GM18520 (cell line): ENCODE measurements at regions not wholly inside any gene's neighbourhood (a gene's known extent, or its start where the extent isn't known, plus 50 kb on each side); places are given as distances from the start of the nearest gene placed in this dataset.
"Not testable (repeated sequence)": the region's sequence is repeated elsewhere in the genome, so short reads cannot be mapped to it uniquely, and the experiment has no call there.

Source experiments
- ATAC-seq: cut with Tn5 transposase; IDR thresholded peaks from one replicate; pipeline ENCODE4 v1.9.1; 2021; ENCODE audit not compliant: unreplicated experiment

DNA sequence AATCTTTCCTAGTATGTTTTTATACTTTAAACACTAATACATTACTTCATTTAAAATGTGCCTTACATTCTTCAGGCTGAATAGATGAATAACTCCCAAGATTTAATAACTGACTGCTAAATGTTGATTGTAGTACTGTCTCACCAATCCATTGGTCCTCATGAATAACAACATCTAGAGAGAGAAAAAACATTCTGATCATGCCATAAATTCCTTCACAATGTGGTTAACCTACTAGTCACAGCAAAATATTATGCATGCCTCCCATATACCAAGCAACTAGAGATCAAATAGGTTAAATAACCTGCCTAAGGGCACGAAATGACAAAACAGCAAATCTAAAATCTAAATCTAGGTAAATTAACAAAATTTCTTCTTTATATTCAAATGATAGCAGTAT is 66.2 kb downstream of the SYT15 start:
- ATAC-seq, result not testable (repeated sequence)

DNA sequence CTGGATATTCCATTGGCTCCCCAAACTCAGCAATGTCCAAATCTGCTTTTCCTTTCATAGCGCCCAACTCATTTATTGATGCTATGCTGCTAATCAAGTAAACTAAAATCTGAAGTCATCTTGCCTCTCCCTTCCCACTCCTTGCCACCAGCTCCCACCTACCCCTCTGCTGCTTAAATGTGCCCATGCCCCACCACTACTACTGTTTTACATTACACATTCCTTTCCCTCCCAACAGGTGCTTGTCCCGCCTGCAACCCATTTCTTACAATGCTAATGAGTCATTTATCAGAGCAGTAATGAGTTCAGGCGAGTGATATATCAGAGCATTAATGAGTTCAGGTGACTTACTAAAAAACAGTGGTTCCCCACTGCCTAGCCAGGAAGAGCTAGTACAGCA is 67.2 kb downstream of the SYT15 start:
- ATAC-seq, result not testable (repeated sequence)

DNA sequence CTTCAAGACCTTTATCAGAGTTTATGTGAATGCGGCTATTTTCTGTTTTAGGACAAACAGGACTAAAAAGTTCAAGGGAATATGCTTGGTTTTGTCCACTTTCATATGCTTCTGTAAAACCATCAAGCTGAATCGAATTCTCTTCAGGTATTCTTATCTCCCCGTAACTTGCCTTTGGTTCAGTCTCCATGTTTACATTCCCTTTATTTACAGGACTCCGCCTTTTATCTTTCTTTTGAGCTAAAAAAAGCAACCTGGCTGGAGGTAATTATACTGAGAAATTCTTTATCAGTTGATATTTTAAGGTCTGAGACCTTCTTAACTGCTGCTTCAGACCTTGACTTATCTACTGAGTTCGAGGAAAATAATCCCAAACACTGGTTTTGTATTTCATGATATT is 72.0 kb downstream of the SYT15 start:
- ATAC-seq, result not testable (repeated sequence)

DNA sequence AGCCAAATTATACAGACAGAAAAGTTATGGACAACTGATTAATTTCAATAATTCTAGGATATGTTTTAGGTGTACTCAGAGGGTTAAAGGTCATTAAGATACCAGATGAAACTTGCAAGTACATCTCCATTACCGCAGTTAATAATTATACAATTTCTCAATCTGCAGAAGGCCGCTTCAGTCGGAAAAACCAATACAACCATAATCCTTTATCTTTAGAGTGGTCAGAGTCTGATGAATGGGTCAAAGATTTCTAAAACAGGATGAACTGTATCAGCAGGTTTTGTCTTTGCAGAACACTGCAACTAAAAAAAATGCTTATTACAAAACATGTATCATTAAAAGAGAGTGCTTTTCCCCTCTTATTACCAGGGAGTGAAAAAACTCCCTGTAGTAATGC is 78.5 kb downstream of the SYT15 start:
- ATAC-seq, result not testable (repeated sequence)

DNA sequence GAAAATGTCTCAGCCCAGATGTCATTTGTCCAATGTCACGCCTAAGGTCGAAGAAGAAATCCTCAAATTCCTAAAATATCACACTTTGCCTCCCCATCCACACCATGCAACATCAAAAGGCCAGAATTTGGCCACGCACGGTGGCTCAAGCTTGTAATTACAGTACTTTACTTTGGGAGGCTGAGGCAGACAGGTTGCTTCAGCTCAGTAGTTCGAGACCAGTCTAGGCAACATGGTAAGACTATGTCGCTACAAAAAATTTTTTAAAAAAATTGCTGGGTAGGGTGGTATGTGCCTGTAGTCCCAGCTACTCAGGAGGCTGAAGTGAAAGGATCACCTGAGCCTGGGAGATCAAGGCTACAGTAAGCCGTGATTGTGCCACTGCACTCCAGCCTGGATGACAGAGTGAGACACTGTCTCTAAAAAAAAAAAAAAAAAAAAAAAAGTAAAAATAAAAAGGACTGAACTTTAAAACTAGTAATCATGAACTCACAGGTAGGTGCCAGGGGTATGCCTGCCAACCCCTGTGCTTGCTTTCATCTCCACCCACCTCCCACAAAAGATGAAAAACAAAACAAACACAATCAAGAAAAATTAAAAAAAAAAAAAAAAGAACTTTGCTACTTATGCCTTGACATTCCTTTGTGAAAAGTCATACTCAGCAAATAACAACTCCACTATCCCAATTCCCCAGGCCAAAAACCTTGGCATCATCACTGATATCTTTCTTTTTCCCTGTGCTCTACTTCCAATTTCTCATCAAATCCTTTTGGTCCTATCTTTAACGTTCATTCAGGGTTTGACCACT is 81.3 kb downstream of the SYT15 start:
- ATAC-seq, result not testable (repeated sequence)

DNA sequence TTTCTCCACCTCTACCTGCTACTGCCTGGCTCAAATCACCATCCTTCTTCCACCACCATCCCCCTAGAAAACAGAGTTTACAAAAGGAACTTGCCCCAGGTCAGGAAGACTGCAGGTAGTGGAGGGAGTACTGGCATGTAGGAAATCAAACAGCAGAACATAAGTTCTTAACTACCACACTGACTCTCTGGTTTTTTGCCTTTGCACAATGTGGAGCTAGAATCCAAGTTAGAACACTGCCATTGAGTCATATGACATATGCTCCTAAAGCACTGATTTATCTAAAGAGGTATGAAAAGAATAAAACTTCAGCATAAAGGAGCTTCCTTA is 81.9 kb downstream of the SYT15 start:
- ATAC-seq, result not testable (repeated sequence)

DNA sequence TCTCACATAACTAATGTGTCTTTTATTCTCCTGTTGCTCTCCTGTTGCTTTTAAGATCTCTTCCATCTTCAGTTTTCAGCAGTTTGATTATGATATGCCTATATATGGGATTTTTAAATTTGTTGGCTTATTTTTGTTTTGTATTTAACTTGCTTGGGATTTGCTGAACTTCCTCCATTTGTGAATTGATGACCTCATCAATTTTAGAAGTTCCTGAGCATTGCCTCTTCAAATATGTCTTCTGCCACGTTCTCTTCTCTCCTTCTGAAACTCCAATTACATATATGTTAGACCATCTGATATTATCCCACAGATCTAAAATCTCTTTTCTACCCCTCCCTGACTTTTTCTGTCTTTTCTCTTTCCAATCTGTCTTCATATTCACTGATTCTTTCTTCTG is 86.6 kb downstream of the SYT15 start:
- not testable (repeated sequence) for ATAC-seq

DNA sequence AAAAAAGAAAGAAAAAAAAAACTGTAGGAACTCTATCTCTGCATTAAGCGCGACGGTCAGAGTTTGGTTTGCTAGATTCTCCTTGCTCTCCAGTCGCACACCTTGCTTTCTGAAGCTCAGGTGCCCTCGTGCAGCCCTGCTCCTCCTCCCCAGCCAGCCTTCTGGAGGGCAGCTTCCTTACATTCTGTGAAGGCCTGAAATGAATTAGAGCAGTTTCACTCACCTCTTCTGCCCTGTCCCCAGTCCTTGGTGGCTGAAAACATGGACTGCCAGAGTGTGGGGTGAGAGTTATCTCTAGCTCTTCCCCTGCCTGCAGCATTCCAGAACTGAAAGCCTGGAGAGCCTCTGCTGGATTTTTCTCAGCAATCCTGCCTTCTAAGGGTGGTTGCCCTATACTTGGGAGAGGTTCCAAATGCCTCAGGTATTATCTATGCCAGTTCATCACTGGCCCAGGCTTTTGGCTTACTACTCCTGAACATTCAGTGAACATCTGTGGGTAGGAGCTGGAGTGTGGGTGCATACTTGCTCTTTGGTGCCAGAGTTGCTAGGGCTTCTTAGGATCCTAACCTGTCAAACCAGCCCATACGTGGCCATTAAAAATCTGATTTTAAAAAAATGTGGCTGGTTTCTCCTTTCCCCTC is 89.5 kb downstream of the SYT15 start:
- not testable (repeated sequence) for ATAC-seq

DNA sequence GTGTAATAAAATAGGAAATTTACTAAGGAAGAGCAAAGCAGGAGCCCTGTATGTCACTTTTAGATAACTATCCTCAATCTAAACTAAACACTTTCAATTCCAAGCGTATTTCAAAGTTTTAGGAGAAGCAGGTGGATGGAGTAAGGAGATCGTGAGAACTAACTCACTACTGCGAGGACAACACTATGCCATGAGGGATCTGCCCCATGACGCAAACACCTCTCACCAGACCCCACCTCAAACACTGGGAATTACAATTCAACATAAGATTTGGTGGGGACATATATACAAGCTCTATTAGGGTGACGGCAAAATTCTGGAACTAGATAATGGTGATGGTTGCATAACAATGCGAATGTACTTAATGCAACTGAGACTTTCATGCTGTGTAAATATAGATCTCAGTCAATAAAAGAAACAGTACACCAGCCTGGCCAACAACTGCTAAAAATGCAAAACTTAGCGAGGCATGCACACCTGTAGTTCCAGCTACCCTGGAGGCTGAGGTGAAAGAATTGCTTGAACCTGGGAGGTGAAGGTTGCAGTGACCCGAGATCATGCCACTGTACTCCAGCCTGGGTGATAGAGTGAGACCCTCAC is 99.0 kb downstream of the SYT15 start:
- ATAC-seq, result not testable (repeated sequence)

DNA sequence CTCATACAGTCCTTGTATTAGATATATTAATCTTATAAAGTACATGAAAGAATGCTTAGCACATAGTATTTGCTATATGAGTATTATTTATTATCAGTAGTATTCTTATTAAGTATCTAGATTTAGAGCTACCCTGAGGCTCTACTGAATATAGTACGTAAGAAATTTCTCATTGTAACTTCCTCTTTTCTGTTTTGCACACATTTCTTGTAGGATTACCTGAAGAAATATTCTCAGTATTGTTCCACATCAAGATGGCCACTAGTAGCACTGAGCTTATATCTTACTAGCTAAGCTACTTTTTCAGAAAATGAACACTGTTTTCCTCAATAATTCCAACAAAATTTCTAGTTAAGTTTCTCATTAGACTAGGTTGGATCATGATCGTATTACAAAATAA is 112.5 kb downstream of the SYT15 start:
- not testable (repeated sequence) for ATAC-seq

DNA sequence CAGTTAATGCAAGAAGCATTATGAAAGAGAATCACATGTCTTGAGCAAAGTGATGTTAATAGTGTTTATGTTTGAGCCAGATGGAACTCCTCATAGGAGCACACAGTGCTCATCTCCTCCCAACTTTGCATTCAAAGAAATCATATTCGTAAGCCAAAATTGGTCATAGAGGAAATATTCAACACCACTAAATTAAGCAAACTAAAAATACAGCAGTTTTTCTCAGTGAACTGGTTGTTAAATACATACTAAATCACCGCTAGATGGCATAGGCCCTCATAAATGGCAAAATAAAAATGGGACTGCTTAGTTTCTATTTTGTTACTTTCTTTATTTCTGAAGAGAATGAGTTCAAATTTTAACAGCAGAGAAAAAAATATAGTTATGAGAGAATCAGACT is 114.3 kb downstream of the SYT15 start:
- not testable (repeated sequence) for ATAC-seq

DNA sequence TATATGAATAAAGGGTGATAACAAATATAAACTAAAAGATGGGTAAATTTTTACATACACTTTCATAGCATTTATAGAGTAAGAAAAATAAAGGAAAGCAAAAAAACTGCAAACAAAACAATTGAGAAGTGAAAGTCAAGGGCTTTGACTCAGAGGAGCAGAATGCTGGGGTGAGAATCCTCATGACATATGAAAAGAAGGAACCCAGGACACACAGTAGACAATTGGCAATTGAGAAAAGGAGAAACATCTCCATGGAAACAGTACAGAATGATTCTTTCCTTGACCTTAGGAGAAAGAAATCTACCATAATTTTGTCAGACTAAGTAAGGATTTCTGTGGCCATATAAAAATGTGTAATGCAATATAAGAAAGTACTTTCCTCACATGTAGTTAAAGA is 138.3 kb downstream of the SYT15 start:
- not testable (repeated sequence) for ATAC-seq

DNA sequence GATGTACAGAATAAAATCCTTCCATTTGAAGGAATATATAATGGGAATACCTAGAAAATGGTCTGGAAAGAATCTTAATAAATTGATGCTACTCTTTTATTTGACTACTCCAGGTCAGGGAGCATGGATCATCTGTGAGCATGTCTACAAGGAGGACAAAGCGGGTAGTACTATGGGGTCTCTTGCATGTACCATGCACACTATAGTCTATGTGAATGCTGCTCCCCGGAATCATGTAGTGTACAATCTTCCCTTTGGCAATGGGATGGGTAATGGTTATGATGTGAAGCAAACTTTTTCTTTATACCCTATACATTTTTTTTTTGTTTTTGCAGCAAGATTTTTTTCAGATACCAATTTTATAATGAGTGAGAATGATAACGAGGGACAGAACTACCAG is 139.1 kb downstream of the SYT15 start:
- ATAC-seq, result not testable (repeated sequence)

DNA sequence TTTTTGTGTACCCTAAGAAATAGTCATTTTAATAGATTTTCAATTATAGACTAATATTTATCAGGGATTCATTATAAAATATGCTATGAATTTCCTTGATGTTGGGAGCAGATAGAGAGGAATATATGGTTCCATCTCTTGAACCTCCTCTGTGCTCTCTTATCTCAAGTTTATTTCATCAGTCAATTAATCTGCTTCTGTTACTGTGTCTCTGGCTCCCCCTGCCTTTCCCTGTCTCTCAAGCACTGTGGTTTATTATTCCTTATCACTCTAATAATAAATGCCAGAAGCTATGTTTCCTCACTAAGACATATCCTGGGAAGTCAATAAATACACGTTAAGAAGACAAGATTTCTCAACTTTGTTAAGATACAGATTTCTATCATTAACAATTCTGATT is 141.5 kb downstream of the SYT15 start:
- not testable (repeated sequence) for ATAC-seq

DNA sequence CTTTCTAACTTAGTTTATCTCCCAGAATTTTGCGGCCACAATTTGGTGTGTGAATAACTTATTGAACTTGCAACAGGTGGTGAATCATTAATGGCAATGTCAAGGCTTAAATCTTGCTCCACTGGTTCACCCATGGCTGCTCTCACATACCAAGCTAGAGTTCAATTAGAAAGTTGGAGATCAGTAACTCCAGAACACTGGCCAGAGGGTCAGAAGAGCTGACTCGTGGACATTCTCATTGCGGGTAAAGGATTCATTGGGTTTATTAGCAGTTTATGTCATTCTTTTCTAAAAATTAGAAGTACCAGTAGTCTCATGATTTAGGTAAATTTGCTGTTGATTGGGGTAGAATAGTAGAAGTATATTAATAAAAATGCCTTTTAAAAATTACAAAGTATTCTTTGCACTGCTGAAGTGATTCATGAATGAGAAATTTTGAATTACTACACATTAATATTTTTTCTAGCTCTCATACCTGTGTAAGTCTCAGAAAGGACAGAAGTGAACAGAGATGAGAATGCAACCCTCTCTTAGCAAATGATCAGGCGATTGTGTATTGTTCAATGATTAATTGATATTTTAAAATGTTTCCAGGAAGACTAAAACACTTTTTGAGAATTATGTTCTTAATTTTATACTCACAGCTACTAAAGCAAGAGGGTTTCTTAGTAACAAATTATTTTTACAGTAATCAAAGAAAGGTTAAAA is 142.0 kb downstream of the SYT15 start:
- not testable (repeated sequence) for ATAC-seq

DNA sequence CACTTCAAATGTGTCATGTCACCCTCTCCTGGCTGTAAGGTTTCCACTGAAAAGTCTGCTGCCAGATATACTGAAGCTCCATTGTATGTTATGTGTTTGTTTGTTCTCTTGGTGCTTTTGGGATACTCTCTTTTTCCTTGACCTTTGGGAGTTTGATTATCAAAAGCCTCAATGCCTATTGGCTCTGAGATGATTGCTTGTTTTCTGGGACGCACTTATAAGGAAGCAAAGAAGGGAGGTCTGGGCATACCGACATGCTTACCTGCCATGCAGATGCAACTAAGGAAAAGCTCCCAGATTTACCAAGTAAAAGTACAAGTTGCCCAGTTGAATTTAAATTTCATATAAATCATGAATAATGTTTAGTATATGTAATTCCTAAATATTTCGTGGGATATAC is 145.3 kb downstream of the SYT15 start:
- ATAC-seq, result not testable (repeated sequence)

DNA sequence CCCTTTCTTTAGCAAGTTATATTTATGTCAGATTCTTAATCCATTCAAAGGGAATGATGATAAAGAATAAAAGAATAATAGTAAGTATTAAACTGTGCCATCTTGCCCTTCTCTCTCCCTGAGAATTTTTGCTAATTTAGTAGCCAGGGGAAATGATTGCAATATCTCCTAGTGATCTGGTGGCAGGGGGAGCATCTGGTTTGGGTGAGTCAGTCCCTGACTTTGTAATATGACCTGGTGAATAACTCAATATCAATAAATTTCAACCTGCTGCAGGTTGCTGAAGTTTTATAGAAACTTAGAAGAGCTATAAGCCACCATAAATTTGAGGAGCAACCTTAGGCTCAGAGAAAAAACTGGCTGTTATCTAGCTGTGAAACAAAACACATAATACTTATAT is 149.4 kb downstream of the SYT15 start:
- ATAC-seq, result not testable (repeated sequence)

DNA sequence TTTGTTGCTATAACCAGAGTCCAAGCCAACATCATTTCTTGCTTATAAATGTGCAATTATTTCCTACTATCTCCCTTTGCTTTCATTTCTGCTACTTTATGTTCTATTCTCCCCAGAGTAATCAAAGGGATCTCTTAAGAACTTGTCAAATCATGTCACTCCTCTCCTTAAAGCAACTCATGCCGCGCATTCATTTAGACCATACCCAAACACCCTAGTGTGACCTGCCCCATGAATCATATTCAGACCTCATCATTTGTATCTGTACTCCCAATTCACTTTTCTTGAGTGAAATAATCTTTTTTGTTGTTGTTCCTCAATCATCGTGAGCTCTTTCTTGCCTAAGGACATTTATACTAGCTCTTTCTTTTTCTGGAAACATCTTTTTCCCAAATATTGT is 151.8 kb downstream of the SYT15 start:
- not testable (repeated sequence) for ATAC-seq

DNA sequence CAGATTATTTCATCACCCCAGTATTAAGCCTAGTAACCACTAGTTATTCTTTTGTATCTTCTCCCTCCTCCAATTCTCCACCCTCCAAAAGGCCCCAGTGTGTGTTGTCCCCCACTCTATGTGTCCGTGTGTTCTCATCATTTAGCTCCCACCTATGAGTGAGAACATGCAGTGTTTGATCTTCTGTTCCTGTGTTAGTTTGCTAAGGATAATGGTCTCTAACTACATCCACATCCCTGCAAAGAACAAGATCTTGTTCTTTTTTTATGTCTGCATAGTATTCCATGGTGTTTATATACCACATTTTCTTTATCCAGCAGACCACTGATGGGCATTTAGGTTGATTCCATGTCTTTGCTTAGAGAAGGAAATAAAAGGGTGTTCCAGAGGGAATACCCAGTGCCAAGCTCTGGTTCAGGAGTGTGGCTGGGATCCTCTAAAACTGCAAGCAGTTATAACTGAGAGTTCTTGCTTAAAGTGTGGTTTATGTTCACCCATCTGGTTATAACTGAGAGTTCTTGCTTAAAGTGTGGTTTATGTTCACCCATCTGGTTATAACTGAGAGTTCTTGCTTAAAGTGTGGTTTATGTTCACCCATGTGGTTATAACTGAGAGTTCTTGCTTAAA is 154.8 kb downstream of the SYT15 start:
- not testable (repeated sequence) for ATAC-seq

DNA sequence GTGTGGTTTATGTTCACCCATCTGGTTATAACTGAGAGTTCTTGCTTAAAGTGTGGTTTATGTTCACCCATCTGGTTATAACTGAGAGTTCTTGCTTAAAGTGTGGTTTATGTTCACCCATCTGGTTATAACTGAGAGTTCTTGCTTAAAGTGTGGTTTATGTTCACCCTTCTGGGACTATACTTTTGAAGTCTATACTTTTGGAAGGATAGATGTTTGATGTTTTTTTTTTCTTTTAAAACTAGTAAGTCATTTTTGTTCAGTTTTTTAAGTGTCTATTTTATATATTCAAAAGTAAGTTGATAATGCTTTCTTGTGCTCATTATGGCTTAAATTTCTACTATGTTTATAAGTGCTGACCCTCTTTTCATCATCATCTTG is 155.3 kb downstream of the SYT15 start:
- ATAC-seq, result not testable (repeated sequence)

DNA sequence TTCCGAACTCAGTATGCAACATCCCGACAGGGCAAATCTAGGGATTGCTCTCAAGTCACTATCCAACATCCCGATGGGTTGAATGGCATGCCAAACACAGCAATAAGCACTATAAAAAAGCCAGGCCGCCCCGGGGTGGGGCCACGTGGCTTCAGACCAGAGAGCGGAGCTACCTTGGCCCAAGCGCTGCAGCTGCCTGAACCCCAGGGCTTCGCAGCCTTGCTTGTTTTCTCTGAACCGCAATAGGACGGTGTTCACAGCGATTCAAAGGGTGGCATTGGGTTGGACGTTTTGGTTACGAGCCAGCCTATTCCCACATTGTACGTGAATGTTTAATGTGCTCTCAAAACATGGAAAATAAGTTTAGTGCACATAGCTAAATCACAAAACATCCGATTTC is 161.0 kb downstream of the SYT15 start:
- ATAC-seq, result not testable (repeated sequence)
